PC-9 (cell line): ENCODE measurements at regions not wholly inside any gene's neighbourhood (a gene's known extent, or its start where the extent isn't known, plus 50 kb on each side); places are given as distances from the start of the nearest gene placed in this dataset.

Experiments
- BruUV-seq: library from RNA; stranded (reverse); fragments of 400-500 nt; replicated peaks from 2 replicates; lab custom pipeline; 2021; lab: Mats Ljungman, UMichigan
- CTCF ChIA-PET: fragments of 300-600 bp; sonication (Branson Sonifier 250); formaldehyde crosslinking; loops from one replicate; lab custom pipeline; 2022; ENCODE audit warnings: antibody characterized with exemption; lab: Charles Lee
- POLR2A ChIA-PET: fragments of 300-600 bp; sonication (Branson Sonifier 250); formaldehyde crosslinking; loops from one replicate; lab custom pipeline; 2022; ENCODE audit warnings: antibody characterized with exemption; ENCODE audit not compliant: unreplicated experiment; lab: Charles Lee
- DNase-seq, 2 experiments: peaks; one replicate each; pipeline versions ENCODE4 v3.0.0 to v3.0.0-alpha.2; 2015 to 2022; ENCODE audit warnings: mixed read lengths in 1 of 2
- H2AFZ ChIP-seq: fragments of 200-600 bp; sonication (generic); 2 replicates; pipeline ENCODE4 v1.8.1; 2017; ENCODE audit warnings: antibody characterized with exemption
- H3F3A ChIP-seq: fragments of 200-600 bp; sonication (generic); 2 replicates; pipeline ENCODE4 v1.8.1; 2017; ENCODE audit warnings: antibody characterized with exemption, mild to moderate bottlenecking, low read depth; ENCODE audit not compliant: insufficient read depth
- H3K27ac ChIP-seq: fragments of 200-600 bp; sonication (generic); 2 replicates; pipeline ENCODE4 v1.6.1; 2016; ENCODE audit warnings: mixed run types
- H3K27me3 ChIP-seq: fragments of 200-600 bp; sonication (generic); 2 replicates; pipeline ENCODE4 v1.6.1; 2016; ENCODE audit warnings: low read depth, mixed run types; ENCODE audit not compliant: insufficient read depth
- H3K36me3 ChIP-seq: fragments of 200-600 bp; sonication (generic); 2 replicates; pipeline ENCODE4 v1.6.1; 2016; ENCODE audit warnings: low read depth, mixed run types
- H3K4me1 ChIP-seq: fragments of 200-600 bp; sonication (generic); replicated peaks from 2 replicates; pipeline ENCODE4 v1.6.1; 2016; ENCODE audit warnings: mixed run types; ENCODE audit not compliant: insufficient read depth
- H3K4me2 ChIP-seq: fragments of 200-600 bp; sonication (generic); 2 replicates; pipeline ENCODE4 v1.6.1; 2017; ENCODE audit warnings: mixed run types
- H3K4me3 ChIP-seq: fragments of 200-600 bp; sonication (generic); 2 replicates; pipeline ENCODE4 v1.6.1; 2016; ENCODE audit warnings: mixed run types
- H3K79me2 ChIP-seq: fragments of 200-600 bp; sonication (generic); 2 replicates; pipeline ENCODE4 v1.6.1; 2017; ENCODE audit warnings: low read depth, mixed run types
- H3K9me2 ChIP-seq: fragments of 200-600 bp; sonication (generic); 2 replicates; pipeline ENCODE4 v1.8.1; 2017; ENCODE audit warnings: mild to moderate bottlenecking; ENCODE audit not compliant: insufficient read depth
- H3K9me3 ChIP-seq: fragments of 200-600 bp; sonication (generic); 2 replicates; pipeline ENCODE4 v1.8.1; 2016; ENCODE audit warnings: low read depth; ENCODE audit not compliant: insufficient read depth
- H4K20me1 ChIP-seq: fragments of 200-600 bp; sonication (generic); 2 replicates; pipeline ENCODE4 v1.8.1; 2017; ENCODE audit not compliant: insufficient read depth
- EZH2 ChIP-seq: fragments of 200-600 bp; sonication (generic); IDR thresholded peaks from 2 replicates; pipeline ENCODE4 v1.8.0; 2017; ENCODE audit warnings: antibody characterized with exemption, low read depth
- intact Hi-C: fragments of 100-400 bp; cut with micrococcal nuclease; formaldehyde crosslinking; loops from one replicate; pipeline ENCODE4 v1.10.0; 2022; ENCODE audit not compliant: unreplicated experiment
- TF ChIP-seq, protein P1 (sequence below): fragments of 200-600 bp; sonication (generic); conservative IDR thresholded peaks from 2 replicates; pipeline ENCODE4 v1.6.1; 2017; ENCODE audit warnings: mixed run types, antibody characterized with exemption, mild to moderate bottlenecking, moderate library complexity

- no peaks in the 10 kb centered on the region for H3K27me3 ChIP-seq
- BruUV-seq = no TSS peak
- H3K4me2 ChIP-seq = no peak overlapping the region
- H4K20me1 ChIP-seq = no peaks in the 10 kb centered on the region
- no peak overlapping the region for H2AFZ ChIP-seq
- H3K27ac ChIP-seq = no peak overlapping the region
- H3K4me3 ChIP-seq = no peak overlapping the region
- H3F3A ChIP-seq = no peaks in the 10 kb centered on the region
- ChIA-PET POLR2A (no interaction called here), CTCF (interaction anchor here (1.5 kb wide), 1 partner anchor 262 kb away, joined by 7 read pairs; no protein-coding TSS in a partner anchor)
- peak; percentile 63 to 65 for DNase-seq
- intact Hi-C loops = loop anchor here (1.0 to 5.0 kb wide), 6 partner anchors 263 to 1681 kb away; no protein-coding TSS in a partner anchor
- H3K79me2 ChIP-seq = no peaks in the 10 kb centered on the region
- TF ChIP-seq EZH2 = no peak
- TF ChIP-seq, protein P1, sequence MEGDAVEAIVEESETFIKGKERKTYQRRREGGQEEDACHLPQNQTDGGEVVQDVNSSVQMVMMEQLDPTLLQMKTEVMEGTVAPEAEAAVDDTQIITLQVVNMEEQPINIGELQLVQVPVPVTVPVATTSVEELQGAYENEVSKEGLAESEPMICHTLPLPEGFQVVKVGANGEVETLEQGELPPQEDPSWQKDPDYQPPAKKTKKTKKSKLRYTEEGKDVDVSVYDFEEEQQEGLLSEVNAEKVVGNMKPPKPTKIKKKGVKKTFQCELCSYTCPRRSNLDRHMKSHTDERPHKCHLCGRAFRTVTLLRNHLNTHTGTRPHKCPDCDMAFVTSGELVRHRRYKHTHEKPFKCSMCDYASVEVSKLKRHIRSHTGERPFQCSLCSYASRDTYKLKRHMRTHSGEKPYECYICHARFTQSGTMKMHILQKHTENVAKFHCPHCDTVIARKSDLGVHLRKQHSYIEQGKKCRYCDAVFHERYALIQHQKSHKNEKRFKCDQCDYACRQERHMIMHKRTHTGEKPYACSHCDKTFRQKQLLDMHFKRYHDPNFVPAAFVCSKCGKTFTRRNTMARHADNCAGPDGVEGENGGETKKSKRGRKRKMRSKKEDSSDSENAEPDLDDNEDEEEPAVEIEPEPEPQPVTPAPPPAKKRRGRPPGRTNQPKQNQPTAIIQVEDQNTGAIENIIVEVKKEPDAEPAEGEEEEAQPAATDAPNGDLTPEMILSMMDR = peak; percentile 83
- H3K4me1 ChIP-seq = no peaks in the 10 kb centered on the region
- no peaks in the 10 kb centered on the region for H3K9me2 ChIP-seq
- H3K36me3 ChIP-seq = no peaks in the 10 kb centered on the region
- H3K9me3 ChIP-seq = no peaks in the 10 kb centered on the region
Observed at GRCh38 chr7:113421696-113422330, 303.5 kb upstream of the SMIM30 start.

DNA sequence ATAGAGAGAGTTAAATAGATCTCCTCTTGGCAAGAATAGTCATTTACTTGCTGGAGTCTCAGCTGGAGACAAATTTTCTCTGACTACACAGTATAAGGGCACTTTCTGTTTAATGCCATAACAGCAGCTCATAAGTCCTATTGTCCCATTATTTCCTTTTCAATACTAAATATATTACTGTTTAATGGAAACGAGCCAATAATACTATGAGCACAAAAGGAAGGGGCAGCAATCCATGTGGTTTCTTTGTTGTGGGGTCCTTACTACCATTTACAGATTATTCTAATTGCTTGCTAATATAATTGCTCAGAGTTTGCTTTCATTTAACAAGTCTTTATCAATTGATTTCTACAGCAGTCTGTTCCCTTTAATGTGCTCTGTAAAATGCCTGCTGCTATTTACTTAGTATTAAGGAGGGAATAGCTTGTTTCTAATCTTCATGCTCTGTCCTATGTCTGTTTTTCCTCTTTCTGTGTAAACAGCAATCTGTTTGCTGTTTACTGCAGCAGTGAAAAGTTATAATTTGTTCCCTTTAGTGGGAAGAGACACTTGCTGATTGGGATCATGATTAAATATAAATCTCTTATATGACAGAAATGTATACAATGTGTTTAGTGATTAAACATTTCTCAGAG is 296.2 kb upstream of the SMIM30 start:
- no peak overlapping the region for H2AFZ ChIP-seq
- H3F3A ChIP-seq = no peaks in the 10 kb centered on the region
- H3K27ac ChIP-seq = no peak overlapping the region
- no peaks in the 10 kb centered on the region for H3K9me3 ChIP-seq
- H3K4me2 ChIP-seq = no peak overlapping the region
- H3K79me2 ChIP-seq = no peaks in the 10 kb centered on the region
- CTCF ChIA-PET = interaction anchor here (0.6 kb wide), 1 partner anchor 1663 kb away, joined by 3 read pairs; no protein-coding TSS in a partner anchor
- H3K9me2 ChIP-seq = no peaks in the 10 kb centered on the region
- no peak for DNase-seq
- no peaks in the 10 kb centered on the region for H3K27me3 ChIP-seq
- TF ChIP-seq, protein P1 = no peak
- TF ChIP-seq EZH2 = no peak
- POLR2A ChIA-PET = no interaction called here
- H3K4me1 ChIP-seq = no peaks in the 10 kb centered on the region
- no peak overlapping the region for H3K4me3 ChIP-seq
- no peaks in the 10 kb centered on the region for H4K20me1 ChIP-seq
- BruUV-seq = no TSS peak
- intact Hi-C loops = no loop called here
- no peaks in the 10 kb centered on the region for H3K36me3 ChIP-seq

- H3K27me3 ChIP-seq = no peaks in the 10 kb centered on the region
- H2AFZ ChIP-seq = no peak overlapping the region
- H3K4me3 ChIP-seq = no peak overlapping the region
- no peak overlapping the region for H3K4me2 ChIP-seq
- H3F3A ChIP-seq = no peaks in the 10 kb centered on the region
- no peaks in the 10 kb centered on the region for H3K4me1 ChIP-seq
- no peaks in the 10 kb centered on the region for H4K20me1 ChIP-seq
- no peaks in the 10 kb centered on the region for H3K9me2 ChIP-seq
- H3K36me3 ChIP-seq = no peaks in the 10 kb centered on the region
- CTCF ChIA-PET = no interaction called here
- H3K79me2 ChIP-seq = no peaks in the 10 kb centered on the region
- no TSS peak for BruUV-seq
- intact Hi-C loops = no loop called here
- no peak for TF ChIP-seq EZH2
- TF ChIP-seq, protein P1 = no peak
- H3K9me3 ChIP-seq = no peaks in the 10 kb centered on the region
- POLR2A ChIA-PET = no interaction called here
- no peak for DNase-seq
- H3K27ac ChIP-seq = no peak overlapping the region
Observed at GRCh38 chr7:113412410-113412809, 294.1 kb upstream of the SMIM30 start.
